K562 (cell line): ENCODE measurements at regions not wholly inside any gene's neighbourhood (a gene's known extent, or its start where the extent isn't known, plus 50 kb on each side); places are given as distances from the start of the nearest gene placed in this dataset.

Experiments
- ATAC-seq: fragments of 200-7000 bp; cut with Tn5 transposase; 3 replicates; pipeline ENCODE4 v1.9.1; 2020; ENCODE audit warnings: moderate library complexity
- BruUV-seq: library from RNA; stranded (reverse); fragments of 400-500 nt; replicated peaks from 2 replicates; lab custom pipeline; 2021; lab: Mats Ljungman, UMichigan
- CTCF ChIA-PET: fragments of 300-600 bp; formaldehyde crosslinking; extraction: SDS; loops from one replicate; lab custom pipeline; 2021; ENCODE audit warnings: low intra/inter-chr PET ratio; lab: Yijun Ruan, JAX
- POLR2A ChIA-PET: fragments of 300-600, 350-650 bp; sonication (Branson Sonifier 250); formaldehyde crosslinking; extraction: SDS; loops from one replicate; lab custom pipeline; 2021; ENCODE audit warnings: antibody characterized with exemption, inconsistent platforms; lab: Yijun Ruan, JAX
- DNase-seq, 4 experiments: peaks; one replicate each; pipeline versions ENCODE4 v3.0.0 to v3.0.0-alpha.2; 2011 to 2018; ENCODE audit warnings: low spot score in 3 of 4, mixed read lengths in 3 of 4; ENCODE audit errors: extremely low read depth in 1 of 4
- FAIRE-seq: peaks from 2 replicates; lab custom pipeline; 2011; peaks lifted over from hg19 to GRCh38; lab: Jason Lieb, UNC
- H2AFZ ChIP-seq: 2 replicates; pipeline ENCODE4 v1.6.0; 2011; ENCODE audit warnings: low read depth, low read length, control low read depth, inconsistent platforms
- H3K27ac ChIP-seq: fragments of 200-600 bp; 3 replicates; pipeline ENCODE4 v1.8.0; 2011; ENCODE audit warnings: low read depth, mild to moderate bottlenecking, control low read depth, inconsistent platforms, low read length, moderate library complexity, mixed read lengths; ENCODE audit errors: extremely low read depth
- H3K27me3 ChIP-seq, 2 experiments: fragments of 300-600 bp in 1 of 2; 2 replicates in 1 of 2; 3 replicates in 1 of 2; pipeline versions ENCODE4 v1.6.0 to v1.8.0; 2011; ENCODE audit warnings: inconsistent platforms in 2 of 2, low read length in 2 of 2, mild to moderate bottlenecking in 1 of 2, mixed read lengths in 1 of 2, moderate library complexity in 1 of 2; ENCODE audit not compliant: control insufficient read depth in 2 of 2, insufficient read depth in 2 of 2
- H3K36me3 ChIP-seq: fragments of 300-600 bp; 3 replicates; pipeline ENCODE4 v1.8.0; 2011; ENCODE audit warnings: mild to moderate bottlenecking, low read length, inconsistent platforms; ENCODE audit not compliant: control insufficient read depth, insufficient read depth
- H3K4me1 ChIP-seq, 2 experiments: fragments of 200-600 bp in 1 of 2; replicated peaks in 1 of 2; 2 replicates in 1 of 2; 3 replicates in 1 of 2; pipeline versions ENCODE4 v1.5.1 to v1.8.0; 2011; ENCODE audit warnings: inconsistent platforms in 2 of 2, low read length in 2 of 2, mild to moderate bottlenecking in 1 of 2, mixed read lengths in 1 of 2, moderate library complexity in 1 of 2; ENCODE audit not compliant: control insufficient read depth in 2 of 2, insufficient read depth in 2 of 2
- H3K4me2 ChIP-seq: 2 replicates; pipeline ENCODE4 v1.6.1; 2011; ENCODE audit warnings: low read length, control low read depth, inconsistent platforms, mixed read lengths; ENCODE audit not compliant: insufficient read depth
- H3K4me3 ChIP-seq: fragments of 200-600 bp; sonication (generic), shearing (Covaris generic); 2 replicates; pipeline ENCODE4 v1.5.1; 2016; ENCODE audit warnings: control low read depth, inconsistent platforms
- H3K79me2 ChIP-seq: fragments of 200-600 bp; 3 replicates; pipeline ENCODE4 v1.8.0; 2011; ENCODE audit warnings: low read length, inconsistent platforms; ENCODE audit not compliant: control insufficient read depth, insufficient read depth
- H3K9ac ChIP-seq, 2 experiments: 2 replicates each; pipeline versions ENCODE4 v1.6.0 to v1.6.1; 2011; ENCODE audit warnings: low read depth in 2 of 2, low read length in 2 of 2, control low read depth in 1 of 2, inconsistent platforms in 1 of 2, mild to moderate bottlenecking in 1 of 2, mixed read lengths in 1 of 2; ENCODE audit not compliant: insufficient read depth in 1 of 2
- H3K9me1 ChIP-seq: one replicate; pipeline ENCODE4 v1.6.0; 2011; ENCODE audit warnings: inconsistent platforms, mild to moderate bottlenecking, low read length, moderate library complexity; ENCODE audit not compliant: control insufficient read depth, insufficient read depth
- H3K9me3 ChIP-seq: replicated peaks from 2 replicates; pipeline ENCODE4 v1.5.1; 2011; ENCODE audit warnings: low read depth, low read length, inconsistent platforms; ENCODE audit not compliant: control insufficient read depth, insufficient read depth
- H4K20me1 ChIP-seq: replicated peaks from 2 replicates; pipeline ENCODE4 v1.6.1; 2011; ENCODE audit warnings: low read length, inconsistent platforms, mixed read lengths; ENCODE audit not compliant: control insufficient read depth, insufficient read depth
- C11orf30 ChIP-seq: fragments of 450-650 bp; IDR thresholded peaks from 2 replicates; pipeline ENCODE4 v1.6.1; 2016; ENCODE audit warnings: low read depth, mild to moderate bottlenecking
- CCNT2 ChIP-seq: IDR thresholded peaks from 2 replicates; pipeline ENCODE4 v1.6.1; 2011; ENCODE audit warnings: borderline replicate concordance, low read depth, mild to moderate bottlenecking, moderate library complexity, mixed read lengths, low read length; ENCODE audit not compliant: insufficient read length; ENCODE audit errors: extremely low read depth
- CHD4 ChIP-seq: fragments of 200-600 bp; sonication (generic); IDR thresholded peaks from 3 replicates; pipeline ENCODE4 v1.6.1; 2012; ENCODE audit warnings: low read depth, mild to moderate bottlenecking, mixed read lengths, low read length, inconsistent platforms; ENCODE audit not compliant: insufficient read depth, insufficient replicate concordance, poor library complexity, severe bottlenecking
- ELF1 ChIP-seq: fragments of 200-800 bp; sonication (Bioruptor generic); IDR thresholded peaks from 2 replicates; pipeline ENCODE4 v1.6.1; 2016; ENCODE audit warnings: missing genetic modification characterization, missing compliant biosample characterization
- GABPA ChIP-seq: fragments of 200-800 bp; sonication (Bioruptor generic); conservative IDR thresholded peaks from 2 replicates; pipeline ENCODE4 v1.6.1; 2016; ENCODE audit warnings: low read depth, missing genetic modification characterization, missing compliant biosample characterization
- GABPB2 ChIP-seq: fragments of 250-450 bp; sonication (Bioruptor Pico); conservative IDR thresholded peaks from 2 replicates; pipeline ENCODE4 v1.5.1; 2021; ENCODE audit warnings: mild to moderate bottlenecking
- KAT2B ChIP-seq: IDR thresholded peaks from one replicate; pipeline ENCODE4 v1.6.1; 2012; ENCODE audit warnings: low read depth, mild to moderate bottlenecking, control low read depth, inconsistent platforms, low read length, moderate library complexity
- KLF13 ChIP-seq: fragments of 450-650 bp; IDR thresholded peaks from 2 replicates; pipeline ENCODE4 v1.6.1; 2016; ENCODE audit warnings: missing genetic modification characterization, low read depth, mild to moderate bottlenecking, missing compliant biosample characterization, moderate library complexity, borderline replicate concordance
- NCOA2 ChIP-seq, 2 experiments: fragments of 450-650 bp; IDR thresholded peaks; 2 replicates each; pipeline ENCODE4 v1.6.1; 2018; ENCODE audit warnings: mild to moderate bottlenecking in 2 of 2, moderate library complexity in 1 of 2; ENCODE audit not compliant: partially characterized antibody in 2 of 2
- OTX1 ChIP-seq: fragments of 450-650 bp; formaldehyde crosslinking; IDR thresholded peaks from 2 replicates; pipeline ENCODE4 v1.4.0; 2022; ENCODE audit warnings: mild to moderate bottlenecking
- RAD21 ChIP-seq, 2 experiments: fragments of 250-450 bp in 1 of 2; fragments of 450-650 bp in 1 of 2; sonication (Bioruptor Pico) in 1 of 2; formaldehyde crosslinking in 1 of 2; IDR thresholded peaks in 1 of 2; conservative IDR thresholded peaks in 1 of 2; 2 replicates each; pipeline versions ENCODE4 v1.4.0 to v1.8.0; 2020 to 2022; ENCODE audit warnings: mild to moderate bottlenecking in 2 of 2, moderate library complexity in 1 of 2
- TFE3 ChIP-seq: fragments of 450-650 bp; formaldehyde crosslinking; IDR thresholded peaks from 2 replicates; pipeline ENCODE4 v1.4.0; 2020; ENCODE audit warnings: mild to moderate bottlenecking, mixed read lengths
- YBX1 ChIP-seq: fragments of 450-650 bp; IDR thresholded peaks from 2 replicates; pipeline ENCODE4 v1.7.1; 2016; ENCODE audit warnings: mild to moderate bottlenecking
- ZFPM2 ChIP-seq: fragments of 250-450 bp; sonication (Bioruptor Pico); IDR thresholded peaks from 2 replicates; pipeline ENCODE4 v1.5.1; 2022; ENCODE audit warnings: mild to moderate bottlenecking
- ZKSCAN1 ChIP-seq: fragments of 150-350 bp; IDR thresholded peaks from 2 replicates; pipeline ENCODE4 v1.6.1; 2016; ENCODE audit warnings: low read depth, low read length
- ZNF311 ChIP-seq: fragments of 250-450 bp; sonication (Bioruptor Pico); IDR thresholded peaks from 2 replicates; pipeline ENCODE4 v1.4.0; 2020; ENCODE audit warnings: mild to moderate bottlenecking, moderate library complexity
- WGBS: fragments of 100-300 bp; shearing (Covaris generic); methylation state at CpG from one replicate; pipeline ENCODE4 v1.1.6; 2016; ENCODE audit warnings: low coverage, mixed read lengths; ENCODE audit not compliant: insufficient coverage; ENCODE audit errors: missing lambda C conversion rate; 5-methylcytosine and 5-hydroxymethylcytosine counted together
- in situ Hi-C: fragments of 300-500 bp; cut with MboI; formaldehyde crosslinking; loops from 4 replicates; pipeline ENCODE4 v1.15.0; 2018; ENCODE audit warnings: inconsistent platforms, mixed read lengths
- intact Hi-C: fragments of 100-400 bp; cut with micrococcal nuclease; formaldehyde crosslinking; loops from 2 replicates; pipeline ENCODE4 v1.14.2; 2022

- no peak for TF ChIP-seq RAD21 (CRISPR knock-in tag; conservative IDR thresholded peaks at IDR 0.05 in 1 of 2, IDR thresholded peaks at IDR 0.05 in 1 of 2)
- no peak for TF ChIP-seq GABPB2 (CRISPR knock-in tag)
- no peak for TF ChIP-seq KLF13 (tag)
These were observed 129.3 kb upstream of the TENM4 start (continued) for GRCh38 chr11:79570104-79570503.

GRCh38 chr11:79564288-79564925, 123.6 kb upstream of the TENM4 start:
- CTCF ChIA-PET = no interaction called here
- no peaks in the 10 kb centered on the region for H3K4me1 ChIP-seq
- no peaks in the 10 kb centered on the region for H3K9me3 ChIP-seq
- no peak for ATAC-seq
- no peaks in the 10 kb centered on the region for H3K79me2 ChIP-seq
- no peak overlapping the region for H3K4me3 ChIP-seq
- H3K36me3 ChIP-seq = no peaks in the 10 kb centered on the region
- no peak for TF ChIP-seq ZNF311 (CRISPR knock-in tag)
- no peak for TF ChIP-seq ZKSCAN1
- TF ChIP-seq KAT2B = no peak
- TF ChIP-seq C11orf30 = no peak
- no peak for TF ChIP-seq GABPA (tag)
- TF ChIP-seq ELF1 = no peak
- no peak for TF ChIP-seq NCOA2 (IDR thresholded peaks at IDR 0.05; ENCODE audit: partially characterized antibody in 2 of 2)
- TF ChIP-seq CCNT2 = no peak
- no peak for TF ChIP-seq YBX1
- no peak for TF ChIP-seq ZFPM2 (CRISPR knock-in tag)
- TF ChIP-seq TFE3 (CRISPR knock-in tag) = no peak
- no peak for TF ChIP-seq CHD4
- TF ChIP-seq OTX1 (CRISPR knock-in tag) = no peak
- TF ChIP-seq, all 486 proteins: peak for 0
- no peaks in the 10 kb centered on the region for H4K20me1 ChIP-seq
- WGBS = 0% methylated on average over 5 of the region's 5 CpGs
- DNase-seq = no peak
- H3K27ac ChIP-seq = no peak overlapping the region
- FAIRE-seq = no peak
- no TSS peak for BruUV-seq
- H3K27me3 ChIP-seq = no peaks in the 10 kb centered on the region
- intact Hi-C loops = no loop called here
- POLR2A ChIA-PET = no interaction called here
- no peak overlapping the region for H3K4me2 ChIP-seq
- H2AFZ ChIP-seq = no peak overlapping the region
- H3K9ac ChIP-seq = no peak overlapping the region
- in situ Hi-C loops = no loop called here
- no peaks in the 10 kb centered on the region for H3K9me1 ChIP-seq
